Left ventricle myocardium inferior (tissue), 1 donor: ENCODE measurements at regions not wholly inside any gene's neighbourhood (a gene's known extent, or its start where the extent isn't known, plus 50 kb on each side); places are given as distances from the start of the nearest gene placed in this dataset.

Experiments
- DNase-seq: peaks from one replicate; pipeline ENCODE4 v3.0.0-alpha.2; 2020
- H3K27ac ChIP-seq: fragments of 200-600 bp; replicated peaks from 2 replicates; pipeline ENCODE4 v1.8.0; 2021
- H3K27me3 ChIP-seq: fragments of 200-600 bp; 2 replicates; pipeline ENCODE4 v1.8.0; 2021; ENCODE audit warnings: low read depth
- H3K36me3 ChIP-seq: fragments of 200-600 bp; 2 replicates; pipeline ENCODE4 v1.8.0; 2021
- H3K4me1 ChIP-seq: fragments of 200-600 bp; 2 replicates; pipeline ENCODE4 v1.8.0; 2021
- H3K4me3 ChIP-seq: fragments of 200-600 bp; 2 replicates; pipeline ENCODE4 v1.8.0; 2021; ENCODE audit warnings: mild to moderate bottlenecking, moderate library complexity
- H3K9me3 ChIP-seq: fragments of 200-600 bp; replicated peaks from 2 replicates; pipeline ENCODE4 v1.8.0; 2021
- intact Hi-C: fragments of 100-400 bp; cut with micrococcal nuclease; formaldehyde crosslinking; loops from one replicate; pipeline ENCODE4 v1.11.0; 2022
- TF ChIP-seq, protein P1 (sequence below): fragments of 200-600 bp; IDR thresholded peaks from 2 replicates; pipeline ENCODE4 v1.8.0; 2021; ENCODE audit warnings: antibody characterized with exemption, mild to moderate bottlenecking, borderline replicate concordance
- donor health status: DM: no; HTN: yes; CAD: no; lungs with severe emphysema.

DNA sequence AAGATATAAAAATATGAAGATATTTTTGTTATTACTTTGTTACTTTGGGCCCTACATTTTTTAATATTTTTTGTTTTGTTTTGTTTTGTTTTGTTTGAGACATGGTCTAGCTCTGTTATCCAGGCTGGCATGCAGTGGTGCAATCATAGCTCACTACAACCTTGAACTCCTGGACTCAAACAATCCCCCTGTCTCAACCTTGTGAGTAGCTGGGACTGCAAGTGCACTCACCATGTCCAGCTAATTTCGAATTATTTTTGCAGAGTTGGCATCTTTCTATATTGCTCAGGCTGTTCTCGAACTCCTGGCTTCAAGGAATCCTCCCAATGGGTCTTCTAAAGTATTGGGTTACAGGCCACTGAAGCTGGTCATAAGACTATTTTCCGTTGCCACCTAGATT is 603.6 kb upstream of the PIK3C3 start:
- intact Hi-C loops, result no loop called here

GRCh38 chr18:41347057-41347456 is 608.0 kb upstream of the PIK3C3 start:
- no peak overlapping the region for H3K4me3 ChIP-seq
- H3K9me3 ChIP-seq, result no peaks in the 10 kb centered on the region
- H3K4me1 ChIP-seq, result no peaks in the 10 kb centered on the region

More for the DNA sequence above, 603.6 kb upstream of the PIK3C3 start:
- H3K9me3 ChIP-seq, result no peaks in the 10 kb centered on the region
- no peak for DNase-seq
- H3K4me1 ChIP-seq, result no peaks in the 10 kb centered on the region
- no peak overlapping the region for H3K4me3 ChIP-seq
- no peaks in the 10 kb centered on the region for H3K36me3 ChIP-seq
- no peak overlapping the region for H3K27ac ChIP-seq
- TF ChIP-seq, protein P1, sequence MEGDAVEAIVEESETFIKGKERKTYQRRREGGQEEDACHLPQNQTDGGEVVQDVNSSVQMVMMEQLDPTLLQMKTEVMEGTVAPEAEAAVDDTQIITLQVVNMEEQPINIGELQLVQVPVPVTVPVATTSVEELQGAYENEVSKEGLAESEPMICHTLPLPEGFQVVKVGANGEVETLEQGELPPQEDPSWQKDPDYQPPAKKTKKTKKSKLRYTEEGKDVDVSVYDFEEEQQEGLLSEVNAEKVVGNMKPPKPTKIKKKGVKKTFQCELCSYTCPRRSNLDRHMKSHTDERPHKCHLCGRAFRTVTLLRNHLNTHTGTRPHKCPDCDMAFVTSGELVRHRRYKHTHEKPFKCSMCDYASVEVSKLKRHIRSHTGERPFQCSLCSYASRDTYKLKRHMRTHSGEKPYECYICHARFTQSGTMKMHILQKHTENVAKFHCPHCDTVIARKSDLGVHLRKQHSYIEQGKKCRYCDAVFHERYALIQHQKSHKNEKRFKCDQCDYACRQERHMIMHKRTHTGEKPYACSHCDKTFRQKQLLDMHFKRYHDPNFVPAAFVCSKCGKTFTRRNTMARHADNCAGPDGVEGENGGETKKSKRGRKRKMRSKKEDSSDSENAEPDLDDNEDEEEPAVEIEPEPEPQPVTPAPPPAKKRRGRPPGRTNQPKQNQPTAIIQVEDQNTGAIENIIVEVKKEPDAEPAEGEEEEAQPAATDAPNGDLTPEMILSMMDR, result no peak
- no peaks in the 10 kb centered on the region for H3K27me3 ChIP-seq

GRCh38 chr18:41343808-41344207 is 611.2 kb upstream of the PIK3C3 start:
- Histone ChIP-seq H3K36me3 (no peaks in the 10 kb centered on the region), H3K4me3 (no peak overlapping the region), H3K27ac (no peak overlapping the region), H3K9me3 (peaks cover 9% of the 10 kb centered on the region), H3K27me3 (no peaks in the 10 kb centered on the region), H3K4me1 (no peaks in the 10 kb centered on the region)
- TF ChIP-seq, protein P1, result no peak
- intact Hi-C loops, result no loop called here
- DNase-seq, result no peak

More at GRCh38 chr18:41347057-41347456, 608.0 kb upstream of the PIK3C3 start:
- intact Hi-C loops, result no loop called here
- TF ChIP-seq, protein P1, result no peak
- Histone ChIP-seq H3K27me3 (no peaks in the 10 kb centered on the region), H3K36me3 (no peaks in the 10 kb centered on the region), H3K27ac (no peak overlapping the region)
- DNase-seq, result no peak

DNA sequence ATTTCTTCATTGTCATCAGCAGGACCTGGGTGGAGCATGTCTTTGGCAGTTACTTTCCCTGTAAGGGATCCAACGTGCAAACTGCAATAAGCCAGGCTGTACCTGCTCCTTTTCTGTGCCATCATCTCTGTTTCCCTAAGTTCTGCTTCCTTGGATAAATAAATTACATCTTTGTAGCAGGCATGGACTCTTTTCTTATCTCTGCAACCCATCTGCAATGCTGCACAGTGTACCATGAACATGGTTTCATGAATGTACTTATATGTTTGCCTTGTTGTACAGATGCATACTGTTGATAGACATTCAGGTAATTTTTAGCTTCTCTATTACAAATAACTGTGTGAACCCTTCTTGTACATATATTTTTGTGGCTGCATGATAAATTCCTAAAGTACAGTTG is 616.7 kb upstream of the PIK3C3 start:
- Histone ChIP-seq H3K9me3 (peaks cover 9% of the 10 kb centered on the region), H3K27me3 (no peaks in the 10 kb centered on the region), H3K36me3 (no peaks in the 10 kb centered on the region), H3K27ac (no peak overlapping the region), H3K4me1 (no peaks in the 10 kb centered on the region), H3K4me3 (no peak overlapping the region)
- TF ChIP-seq, protein P1, result no peak
- DNase-seq, result no peak
- intact Hi-C loops, result no loop called here

DNA sequence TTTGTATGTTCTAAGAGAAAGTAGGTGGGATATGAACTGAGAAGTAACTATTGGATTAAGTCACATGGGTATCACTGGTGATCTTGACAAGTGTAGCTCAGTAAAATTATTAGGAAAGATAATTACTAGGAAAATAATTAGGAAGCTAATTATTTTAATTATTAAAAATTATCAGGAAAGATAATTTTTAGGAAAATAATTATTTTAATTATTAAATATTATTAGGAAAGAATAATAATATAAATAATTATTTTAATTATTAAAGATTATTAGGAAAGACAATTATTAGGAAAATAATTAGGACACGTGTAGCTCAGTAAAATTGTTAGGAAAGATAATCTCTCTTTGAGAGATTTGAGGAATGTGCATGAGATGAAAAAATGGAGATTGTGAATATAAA is 623.4 kb upstream of the PIK3C3 start:
- DNase-seq, result no peak
- H3K9me3 ChIP-seq, result no peaks in the 10 kb centered on the region
- TF ChIP-seq, protein P1, result no peak
- intact Hi-C loops, result no loop called here
- no peaks in the 10 kb centered on the region for H3K4me1 ChIP-seq
- no peak overlapping the region for H3K27ac ChIP-seq
- no peaks in the 10 kb centered on the region for H3K36me3 ChIP-seq
- no peak overlapping the region for H3K4me3 ChIP-seq
- H3K27me3 ChIP-seq, result no peaks in the 10 kb centered on the region

DNA sequence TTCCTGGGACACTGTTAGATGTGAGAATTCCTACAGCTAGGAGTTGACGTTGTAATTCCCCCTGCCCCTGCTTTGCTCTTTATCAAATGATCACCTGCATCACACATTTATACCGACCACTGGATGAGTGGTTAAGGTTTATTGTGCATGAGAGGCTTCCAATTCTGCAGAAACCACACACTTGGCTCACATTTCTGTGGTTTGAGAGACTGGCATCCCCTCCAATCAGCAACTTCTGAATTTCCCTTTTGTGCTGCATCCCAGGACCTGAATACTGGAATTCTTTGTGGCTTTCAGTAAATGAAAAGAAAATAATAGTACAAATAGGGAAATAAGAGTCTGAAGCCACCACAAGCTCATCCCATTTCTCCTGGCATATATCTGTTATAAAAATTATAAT is 628.7 kb upstream of the PIK3C3 start:
- H3K4me1 ChIP-seq, result no peaks in the 10 kb centered on the region
- H3K27ac ChIP-seq, result no peak overlapping the region
- TF ChIP-seq, protein P1, result no peak
- H3K9me3 ChIP-seq, result no peaks in the 10 kb centered on the region
- intact Hi-C loops, result no loop called here
- no peak overlapping the region for H3K4me3 ChIP-seq
- no peak for DNase-seq
- H3K36me3 ChIP-seq, result no peaks in the 10 kb centered on the region
- H3K27me3 ChIP-seq, result no peaks in the 10 kb centered on the region
